ENCODE measurements at regions not wholly inside any gene's neighbourhood (a gene's known extent, or its start where the extent isn't known, plus 50 kb on each side); places are given as distances from the start of the nearest gene placed in this dataset.
A peak's percentile ranks its signal among the peaks of the same experiment; 100 is the strongest.

DNA sequence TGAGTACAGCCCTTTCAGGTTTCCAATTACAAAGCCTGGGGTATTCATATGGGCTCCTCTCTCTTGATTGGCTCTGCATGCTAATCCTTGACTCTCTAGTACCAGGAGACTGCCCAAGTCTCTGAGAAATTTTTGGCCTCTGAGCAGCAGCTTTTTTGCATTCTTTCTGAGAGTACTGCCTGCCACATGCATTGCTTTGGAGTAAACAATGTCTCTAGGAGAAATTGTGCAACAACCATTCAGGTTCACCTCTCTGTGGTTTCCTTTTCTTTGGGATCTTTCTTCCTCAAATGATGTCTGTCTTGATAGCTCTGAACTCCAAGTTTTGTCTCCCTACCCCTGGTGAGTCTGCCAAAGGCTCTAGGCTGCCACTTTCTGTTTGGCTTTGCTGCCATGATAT lies 115.8 kb upstream of the SETBP1 start:
- no peaks in the 10 kb centered on the region for H3K4me1 ChIP-seq
- intact Hi-C loops (cut with DNase I; ENCODE audit: low total_unique reads): no loop called here
- no peaks in the 10 kb centered on the region for H3K36me3 ChIP-seq (ENCODE audit: low read depth, missing control alignments)
- TF ChIP-seq POLR2A (IDR thresholded peaks at IDR 0.05): no peak
- TF ChIP-seq, protein P1, sequence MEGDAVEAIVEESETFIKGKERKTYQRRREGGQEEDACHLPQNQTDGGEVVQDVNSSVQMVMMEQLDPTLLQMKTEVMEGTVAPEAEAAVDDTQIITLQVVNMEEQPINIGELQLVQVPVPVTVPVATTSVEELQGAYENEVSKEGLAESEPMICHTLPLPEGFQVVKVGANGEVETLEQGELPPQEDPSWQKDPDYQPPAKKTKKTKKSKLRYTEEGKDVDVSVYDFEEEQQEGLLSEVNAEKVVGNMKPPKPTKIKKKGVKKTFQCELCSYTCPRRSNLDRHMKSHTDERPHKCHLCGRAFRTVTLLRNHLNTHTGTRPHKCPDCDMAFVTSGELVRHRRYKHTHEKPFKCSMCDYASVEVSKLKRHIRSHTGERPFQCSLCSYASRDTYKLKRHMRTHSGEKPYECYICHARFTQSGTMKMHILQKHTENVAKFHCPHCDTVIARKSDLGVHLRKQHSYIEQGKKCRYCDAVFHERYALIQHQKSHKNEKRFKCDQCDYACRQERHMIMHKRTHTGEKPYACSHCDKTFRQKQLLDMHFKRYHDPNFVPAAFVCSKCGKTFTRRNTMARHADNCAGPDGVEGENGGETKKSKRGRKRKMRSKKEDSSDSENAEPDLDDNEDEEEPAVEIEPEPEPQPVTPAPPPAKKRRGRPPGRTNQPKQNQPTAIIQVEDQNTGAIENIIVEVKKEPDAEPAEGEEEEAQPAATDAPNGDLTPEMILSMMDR (IDR thresholded peaks at IDR 0.05): no peak
- H3K27ac ChIP-seq: no peak overlapping the region
- no peaks in the 10 kb centered on the region for H3K27me3 ChIP-seq
- no peak overlapping the region for H3K4me3 ChIP-seq
- no peaks in the 10 kb centered on the region for H3K9me3 ChIP-seq
- no peak for DNase-seq

DNA sequence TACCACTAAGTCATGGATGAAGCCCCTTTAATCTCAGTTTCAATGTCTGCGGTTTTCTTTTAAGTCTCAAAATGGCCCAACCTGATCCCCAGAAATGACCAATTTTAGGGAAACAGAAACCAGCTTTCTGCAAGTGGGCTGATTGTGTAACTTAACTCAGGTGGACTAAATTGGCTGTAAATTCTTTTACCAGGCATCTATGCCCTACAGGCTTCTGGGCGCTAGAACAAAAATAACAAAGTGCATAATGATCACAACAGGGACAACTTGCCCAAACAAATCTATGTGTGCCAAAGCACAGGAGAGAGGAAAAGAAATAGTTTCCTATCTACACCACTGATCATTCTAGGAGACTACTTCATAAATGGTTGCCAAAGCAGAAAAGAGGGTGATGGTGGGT lies 112.3 kb upstream of the SETBP1 start:
- H3K27ac ChIP-seq: no peak overlapping the region
- H3K9me3 ChIP-seq: no peaks in the 10 kb centered on the region
- 91 to 93% methylated on average over 2 of the region's 2 CpGs for WGBS, 2 donors
- no peak overlapping the region for H3K4me3 ChIP-seq
- H3K27me3 ChIP-seq: no peaks in the 10 kb centered on the region
- no peak for DNase-seq
- intact Hi-C loops (cut with DNase I; ENCODE audit: low total_unique reads): no loop called here
- no peaks in the 10 kb centered on the region for H3K36me3 ChIP-seq (ENCODE audit: low read depth, missing control alignments)
- no peak for TF ChIP-seq POLR2A (IDR thresholded peaks at IDR 0.05)
- TF ChIP-seq, protein P1 (IDR thresholded peaks at IDR 0.05): no peak
- no peaks in the 10 kb centered on the region for H3K4me1 ChIP-seq

DNA sequence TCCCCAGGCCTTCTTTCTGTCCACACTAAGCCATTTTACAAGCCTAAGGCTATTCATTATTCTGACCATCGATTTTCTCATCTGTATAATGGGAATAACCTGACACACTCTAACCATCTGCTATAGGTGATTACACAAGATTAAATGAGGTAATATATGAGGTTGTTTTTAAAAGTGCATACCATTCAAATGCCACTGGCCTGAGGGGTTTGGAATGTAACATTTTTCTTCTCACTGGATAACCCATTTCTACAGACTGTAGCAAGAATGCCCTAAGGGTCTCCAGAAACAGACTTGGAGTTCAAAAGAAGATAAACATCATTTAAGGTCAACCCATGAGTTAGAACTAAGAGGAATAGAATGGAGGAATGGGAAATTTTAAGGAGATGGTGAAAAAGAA lies 111.7 kb upstream of the SETBP1 start:
- TF ChIP-seq, protein P1 (IDR thresholded peaks at IDR 0.05): no peak
- WGBS, 2 donors: 83 to 94% methylated on average over 1 of the region's 1 CpG
- H3K27ac ChIP-seq: no peak overlapping the region
- DNase-seq: no peak
- no peaks in the 10 kb centered on the region for H3K9me3 ChIP-seq
- intact Hi-C loops (cut with DNase I; ENCODE audit: low total_unique reads): no loop called here
- no peak overlapping the region for H3K4me3 ChIP-seq
- no peaks in the 10 kb centered on the region for H3K27me3 ChIP-seq
- H3K4me1 ChIP-seq: no peaks in the 10 kb centered on the region
- H3K36me3 ChIP-seq (ENCODE audit: low read depth, missing control alignments): no peaks in the 10 kb centered on the region

DNA sequence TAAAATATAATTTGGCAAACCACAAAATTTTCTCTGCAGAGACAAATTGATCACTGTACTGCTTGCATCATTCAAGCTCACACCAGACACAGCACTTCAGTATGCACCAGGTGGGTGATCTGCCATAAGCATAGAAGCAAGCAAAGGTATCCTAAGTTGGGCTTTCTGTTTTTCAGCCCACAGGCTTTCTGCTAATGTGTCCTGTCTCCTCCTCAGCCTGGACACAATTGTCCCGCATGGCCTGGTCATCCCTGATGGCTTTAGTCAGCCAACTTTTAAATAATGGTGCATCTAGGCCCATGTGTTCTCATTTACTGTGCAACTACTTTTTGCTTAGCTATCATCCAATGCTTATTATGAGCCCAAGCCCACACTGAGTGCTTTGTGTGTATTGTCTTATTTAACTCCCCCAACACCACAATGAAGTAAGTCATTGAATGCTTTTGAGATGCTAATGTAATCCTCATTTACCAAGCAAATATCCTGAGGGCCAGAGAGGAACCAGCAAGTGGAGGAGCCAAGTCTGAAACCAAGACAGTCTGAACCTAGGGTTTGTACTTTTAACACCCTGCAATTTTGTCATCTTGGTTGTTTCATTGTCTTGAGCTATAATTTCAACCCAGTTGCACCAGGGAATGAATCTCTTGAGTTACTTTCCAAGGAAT lies 111.2 kb upstream of the SETBP1 start:
- intact Hi-C loops (cut with DNase I; ENCODE audit: low total_unique reads): no loop called here
- DNase-seq: no peak
- H3K36me3 ChIP-seq (ENCODE audit: low read depth, missing control alignments): no peaks in the 10 kb centered on the region
- no peaks in the 10 kb centered on the region for H3K9me3 ChIP-seq
- no peaks in the 10 kb centered on the region for H3K27me3 ChIP-seq
- no peak overlapping the region for H3K27ac ChIP-seq
- WGBS, 2 donors: 85 to 96% methylated on average over 1 of the region's 1 CpG
- H3K4me3 ChIP-seq: no peak overlapping the region
- no peaks in the 10 kb centered on the region for H3K4me1 ChIP-seq
- TF ChIP-seq POLR2A (IDR thresholded peaks at IDR 0.05): no peak
- TF ChIP-seq, protein P1 (IDR thresholded peaks at IDR 0.05): no peak

DNA sequence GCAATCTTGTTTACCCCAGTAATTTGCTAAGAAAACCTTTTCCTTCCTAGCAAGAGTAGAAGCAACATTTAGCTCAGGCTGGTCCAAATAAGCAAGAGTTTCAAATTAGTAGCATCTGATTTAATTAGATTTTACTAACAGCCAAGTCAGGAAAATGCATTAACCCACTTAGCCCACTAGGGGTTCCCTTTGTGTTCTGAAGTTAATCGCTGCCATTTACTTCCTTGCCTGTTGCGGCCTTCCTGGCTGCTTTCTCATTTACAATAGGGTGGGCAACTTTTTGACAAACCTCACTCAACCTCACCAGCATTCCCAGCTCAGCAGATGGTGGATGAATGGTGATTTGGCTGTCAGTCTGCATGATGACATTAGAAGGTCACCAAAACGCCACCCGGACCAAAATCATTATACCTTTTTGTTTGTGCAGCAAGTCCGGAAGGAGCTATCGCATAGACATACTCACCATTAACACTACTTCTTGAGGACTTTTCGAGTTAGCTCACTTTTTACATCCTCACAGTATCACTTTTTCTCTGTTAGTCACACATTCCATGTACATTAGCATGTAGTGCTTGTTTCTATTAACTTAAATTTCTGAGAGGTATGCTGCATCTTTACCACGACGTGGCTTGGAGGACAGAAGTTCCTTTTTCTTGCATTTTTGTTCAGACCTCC lies 101.5 kb upstream of the SETBP1 start:
- Histone ChIP-seq H3K27ac (no peak overlapping the region), H3K27me3 (no peaks in the 10 kb centered on the region), H3K9me3 (no peaks in the 10 kb centered on the region), H3K4me1 (no peaks in the 10 kb centered on the region), H3K36me3 (ENCODE audit: low read depth, missing control alignments) (no peaks in the 10 kb centered on the region), H3K4me3 (no peak overlapping the region)
- intact Hi-C loops (cut with DNase I; ENCODE audit: low total_unique reads): no loop called here
- DNase-seq: no peak
- WGBS, 2 donors: 57 to 61% methylated on average over 9 of the region's 9 CpGs
- TF ChIP-seq, protein P1 (IDR thresholded peaks at IDR 0.05): peak in 2 of 3 experiments; percentile 44 to 58
- no peak for TF ChIP-seq POLR2A (IDR thresholded peaks at IDR 0.05)
